Tibial nerve (tissue), 4 donors: ENCODE measurements at regions not wholly inside any gene's neighbourhood (a gene's known extent, or its start where the extent isn't known, plus 50 kb on each side); places are given as distances from the start of the nearest gene placed in this dataset.
A peak's percentile ranks its signal among the peaks of the same experiment; 100 is the strongest.

ENCODE experiments used
- DNase-seq, 2 donors: peaks; one replicate each; pipeline ENCODE4 v3.0.0-alpha.2; 2019; ENCODE audit warnings: low spot score in 2 of 2
- H3K27ac ChIP-seq, 4 donors: fragments of 200-600 bp; sonication (generic) in 3 of 4; one replicate each; pipeline ENCODE4 v1.5.1; 2017 to 2019; ENCODE audit warnings: mild to moderate bottlenecking in 1 of 4
- H3K27me3 ChIP-seq, 2 donors: fragments of 200-600 bp; sonication (generic) in 1 of 2; one replicate each; pipeline versions ENCODE4 v1.5.1 to v1.6.0; 2017 to 2019
- H3K36me3 ChIP-seq, 3 donors: fragments of 200-600 bp; sonication (generic); one replicate each; pipeline ENCODE4 v1.5.1; 2018 to 2019
- H3K4me1 ChIP-seq, 4 donors: fragments of 200-600 bp; sonication (generic) in 3 of 4; one replicate each; pipeline ENCODE4 v1.5.1; 2017 to 2019
- H3K4me3 ChIP-seq, 4 donors: fragments of 200-600 bp; sonication (generic) in 3 of 4; one replicate each; pipeline ENCODE4 v1.5.1; 2017 to 2019; ENCODE audit warnings: mild to moderate bottlenecking in 1 of 4, moderate library complexity in 1 of 4
- H3K9me3 ChIP-seq, 4 donors: fragments of 200-600 bp; sonication (generic) in 3 of 4; one replicate each; pipeline ENCODE4 v1.5.1; 2017 to 2019
- CTCF ChIP-seq, 5 experiments: fragments of 200-600 bp in 3 of 5; fragments of 450-650 bp in 2 of 5; sonication (generic) in 3 of 5; IDR thresholded peaks; one replicate each; pipeline ENCODE4 v1.5.1; 2016 to 2019; ENCODE audit warnings: antibody characterized with exemption in 5 of 5, mild to moderate bottlenecking in 3 of 5, moderate library complexity in 2 of 5
- EP300 ChIP-seq, 2 donors: sonication (generic); formaldehyde crosslinking; IDR thresholded peaks; one replicate each; pipeline ENCODE4 v1.6.1; 2017; ENCODE audit warnings: antibody characterized with exemption in 2 of 2, mild to moderate bottlenecking in 1 of 2
- POLR2A ChIP-seq, 2 donors: fragments of 450-650 bp; IDR thresholded peaks; one replicate each; pipeline ENCODE4 v1.6.1; 2017; ENCODE audit warnings: antibody characterized with exemption in 2 of 2, mild to moderate bottlenecking in 2 of 2, moderate library complexity in 2 of 2
- WGBS, 2 donors: methylation state at CpG; one replicate each; pipeline ENCODE4 v1.1.5; 2018; 5-methylcytosine and 5-hydroxymethylcytosine counted together

- WGBS, 2 donors: 86% methylated on average over 11 of the region's 11 CpGs
- TF ChIP-seq POLR2A (IDR thresholded peaks at IDR 0.05) (no peak), EP300 (IDR thresholded peaks at IDR 0.05) (no peak), CTCF (IDR thresholded peaks at IDR 0.05) (no peak)
- peak overlapping the region in 2 of 4 donors; percentile 67 to 84 for H3K27ac ChIP-seq
Measured at GRCh38 chr15:62456011-62456920, 291.2 kb upstream of the C2CD4B start.

GRCh38 chr15:62457100-62457499 is 292.0 kb upstream of the C2CD4B start:
- DNase-seq: no peak
- no peaks in the 10 kb centered on the region for H3K9me3 ChIP-seq
- no peak overlapping the region for H3K4me3 ChIP-seq
- H3K27ac ChIP-seq: peak overlapping the region in 2 of 4 donors; percentile 67 to 84
- no peak for TF ChIP-seq CTCF (IDR thresholded peaks at IDR 0.05)
- no peak for TF ChIP-seq EP300 (IDR thresholded peaks at IDR 0.05)
- TF ChIP-seq POLR2A (IDR thresholded peaks at IDR 0.05): no peak
- H3K36me3 ChIP-seq: no peaks in the 10 kb centered on the region
- no peaks in the 10 kb centered on the region for H3K27me3 ChIP-seq
- WGBS, 2 donors: 66 to 88% methylated on average over 6 of the region's 6 CpGs
- peaks cover 0 to 60% (median 17%) of the 10 kb centered on the region in 4 donors for H3K4me1 ChIP-seq

More at GRCh38 chr15:62456011-62456920, 291.2 kb upstream of the C2CD4B start:
- H3K4me3 ChIP-seq: no peak overlapping the region
- no peaks in the 10 kb centered on the region for H3K36me3 ChIP-seq
- DNase-seq: no peak
- no peaks in the 10 kb centered on the region for H3K27me3 ChIP-seq
- H3K9me3 ChIP-seq: no peaks in the 10 kb centered on the region
- H3K4me1 ChIP-seq: peaks cover 0 to 62% (median 17%) of the 10 kb centered on the region in 4 donors

GRCh38 chr15:62459875-62460274 is 294.8 kb upstream of the C2CD4B start:
- no peak overlapping the region for H3K4me3 ChIP-seq
- 84 to 86% methylated on average over 6 of the region's 6 CpGs for WGBS, 2 donors
- H3K36me3 ChIP-seq: no peaks in the 10 kb centered on the region
- H3K9me3 ChIP-seq: no peaks in the 10 kb centered on the region
- TF ChIP-seq EP300 (IDR thresholded peaks at IDR 0.05) (no peak), POLR2A (IDR thresholded peaks at IDR 0.05) (no peak), CTCF (IDR thresholded peaks at IDR 0.05) (no peak)
- H3K4me1 ChIP-seq: peaks cover 0 to 59% (median 11%) of the 10 kb centered on the region in 4 donors
- no peak for DNase-seq
- H3K27ac ChIP-seq: no peak overlapping the region
- no peaks in the 10 kb centered on the region for H3K27me3 ChIP-seq

GRCh38 chr15:62462268-62462667 is 297.2 kb upstream of the C2CD4B start:
- Histone ChIP-seq H3K4me3 (no peak overlapping the region), H3K27ac (peak overlapping the region in 3 of 4 donors; percentile 20 to 75 (median 38)), H3K36me3 (no peaks in the 10 kb centered on the region), H3K9me3 (no peaks in the 10 kb centered on the region), H3K4me1 (peaks cover 0 to 56% (median 14%) of the 10 kb centered on the region in 4 donors), H3K27me3 (no peaks in the 10 kb centered on the region)
- 12 to 17% methylated on average over 1 of the region's 1 CpG for WGBS, 2 donors
- no peak for TF ChIP-seq EP300 (IDR thresholded peaks at IDR 0.05)
- TF ChIP-seq CTCF (IDR thresholded peaks at IDR 0.05): no peak
- no peak for TF ChIP-seq POLR2A (IDR thresholded peaks at IDR 0.05)
- no peak for DNase-seq

GRCh38 chr15:62462721-62463120 is 297.6 kb upstream of the C2CD4B start:
- H3K4me3 ChIP-seq: no peak overlapping the region
- no peaks in the 10 kb centered on the region for H3K9me3 ChIP-seq
- no peak for TF ChIP-seq CTCF (IDR thresholded peaks at IDR 0.05)
- no peak for TF ChIP-seq EP300 (IDR thresholded peaks at IDR 0.05)
- no peak for TF ChIP-seq POLR2A (IDR thresholded peaks at IDR 0.05)
- peaks cover 0 to 56% (median 14%) of the 10 kb centered on the region in 4 donors for H3K4me1 ChIP-seq
- H3K27me3 ChIP-seq: no peaks in the 10 kb centered on the region
- WGBS, 2 donors: 54% methylated on average over 7 of the region's 7 CpGs
- no peak for DNase-seq
- no peaks in the 10 kb centered on the region for H3K36me3 ChIP-seq
- peak overlapping the region in 3 of 4 donors; percentile 20 to 75 (median 38) for H3K27ac ChIP-seq
